ENCODE measurements at regions not wholly inside any gene's neighbourhood (a gene's known extent, or its start where the extent isn't known, plus 50 kb on each side); places are given as distances from the start of the nearest gene placed in this dataset.
A peak's percentile ranks its signal among the peaks of the same experiment; 100 is the strongest.

GRCh38 chr1:29696656-29697390 lies 460.5 kb downstream of the PTPRU start:
- Histone ChIP-seq H3K36me3 (no peaks in the 10 kb centered on the region), H3K4me3 (no peak overlapping the region), H3K4me1 (no peaks in the 10 kb centered on the region), H3K9me3 (peaks cover 0 to 10% (median 8%) of the 10 kb centered on the region in 3 donors), H3K27me3 (peaks cover 0 to 27% of the 10 kb centered on the region in 2 donors), H3K27ac (no peak overlapping the region)
- TF ChIP-seq, protein P1, sequence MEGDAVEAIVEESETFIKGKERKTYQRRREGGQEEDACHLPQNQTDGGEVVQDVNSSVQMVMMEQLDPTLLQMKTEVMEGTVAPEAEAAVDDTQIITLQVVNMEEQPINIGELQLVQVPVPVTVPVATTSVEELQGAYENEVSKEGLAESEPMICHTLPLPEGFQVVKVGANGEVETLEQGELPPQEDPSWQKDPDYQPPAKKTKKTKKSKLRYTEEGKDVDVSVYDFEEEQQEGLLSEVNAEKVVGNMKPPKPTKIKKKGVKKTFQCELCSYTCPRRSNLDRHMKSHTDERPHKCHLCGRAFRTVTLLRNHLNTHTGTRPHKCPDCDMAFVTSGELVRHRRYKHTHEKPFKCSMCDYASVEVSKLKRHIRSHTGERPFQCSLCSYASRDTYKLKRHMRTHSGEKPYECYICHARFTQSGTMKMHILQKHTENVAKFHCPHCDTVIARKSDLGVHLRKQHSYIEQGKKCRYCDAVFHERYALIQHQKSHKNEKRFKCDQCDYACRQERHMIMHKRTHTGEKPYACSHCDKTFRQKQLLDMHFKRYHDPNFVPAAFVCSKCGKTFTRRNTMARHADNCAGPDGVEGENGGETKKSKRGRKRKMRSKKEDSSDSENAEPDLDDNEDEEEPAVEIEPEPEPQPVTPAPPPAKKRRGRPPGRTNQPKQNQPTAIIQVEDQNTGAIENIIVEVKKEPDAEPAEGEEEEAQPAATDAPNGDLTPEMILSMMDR (IDR thresholded peaks at IDR 0.05), result no peak
- intact Hi-C loops (cut with DNase I; ENCODE audit: low total_unique reads), result no loop called here
- no peak for DNase-seq

GRCh38 chr1:29695803-29696202 lies 459.5 kb downstream of the PTPRU start:
- Histone ChIP-seq H3K27me3 (peaks cover 0 to 29% of the 10 kb centered on the region in 2 donors), H3K4me3 (no peak overlapping the region), H3K27ac (no peak overlapping the region), H3K36me3 (no peaks in the 10 kb centered on the region), H3K4me1 (no peaks in the 10 kb centered on the region), H3K9me3 (peaks cover 0 to 10% (median 8%) of the 10 kb centered on the region in 3 donors)
- TF ChIP-seq, protein P1 (IDR thresholded peaks at IDR 0.05), result no peak
- intact Hi-C loops (cut with DNase I; ENCODE audit: low total_unique reads), result no loop called here
- DNase-seq, result no peak

GRCh38 chr1:29695036-29695435 lies 458.7 kb downstream of the PTPRU start:
- Histone ChIP-seq H3K4me1 (no peaks in the 10 kb centered on the region), H3K27me3 (peaks cover 0 to 37% of the 10 kb centered on the region in 2 donors), H3K27ac (no peak overlapping the region), H3K36me3 (no peaks in the 10 kb centered on the region), H3K4me3 (no peak overlapping the region), H3K9me3 (peaks cover 0 to 10% (median 8%) of the 10 kb centered on the region in 3 donors)
- intact Hi-C loops (cut with DNase I; ENCODE audit: low total_unique reads), result no loop called here
- DNase-seq, result no peak
- TF ChIP-seq, protein P1 (IDR thresholded peaks at IDR 0.05), result no peak

DNA sequence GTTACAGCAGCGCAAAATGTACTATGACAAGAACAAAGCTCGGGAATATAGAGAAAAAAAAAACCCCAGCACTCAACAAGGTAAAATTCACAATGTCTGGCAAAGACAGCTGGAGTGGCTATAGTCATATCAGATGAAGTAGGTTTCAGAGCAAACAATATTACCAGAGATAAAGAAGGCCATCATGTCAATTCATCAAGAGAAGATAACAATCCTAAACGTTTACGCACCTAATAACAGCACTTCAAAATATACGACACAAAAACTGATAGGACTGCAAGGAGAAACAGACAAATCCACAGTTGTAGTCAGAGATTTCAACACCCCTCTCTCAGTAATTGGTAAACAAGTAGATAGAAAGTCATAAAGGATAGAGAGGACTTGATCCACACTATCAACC lies 455.2 kb downstream of the PTPRU start:
- H3K27ac ChIP-seq, result no peak overlapping the region
- intact Hi-C loops (cut with DNase I; ENCODE audit: low total_unique reads), result no loop called here
- no peak overlapping the region for H3K4me3 ChIP-seq
- no peak for DNase-seq
- H3K9me3 ChIP-seq, result peaks cover 0 to 10% (median 8%) of the 10 kb centered on the region in 3 donors
- TF ChIP-seq, protein P1 (IDR thresholded peaks at IDR 0.05), result no peak
- peaks cover 0 to 41% of the 10 kb centered on the region in 2 donors for H3K27me3 ChIP-seq
- no peaks in the 10 kb centered on the region for H3K36me3 ChIP-seq
- no peaks in the 10 kb centered on the region for H3K4me1 ChIP-seq

DNA sequence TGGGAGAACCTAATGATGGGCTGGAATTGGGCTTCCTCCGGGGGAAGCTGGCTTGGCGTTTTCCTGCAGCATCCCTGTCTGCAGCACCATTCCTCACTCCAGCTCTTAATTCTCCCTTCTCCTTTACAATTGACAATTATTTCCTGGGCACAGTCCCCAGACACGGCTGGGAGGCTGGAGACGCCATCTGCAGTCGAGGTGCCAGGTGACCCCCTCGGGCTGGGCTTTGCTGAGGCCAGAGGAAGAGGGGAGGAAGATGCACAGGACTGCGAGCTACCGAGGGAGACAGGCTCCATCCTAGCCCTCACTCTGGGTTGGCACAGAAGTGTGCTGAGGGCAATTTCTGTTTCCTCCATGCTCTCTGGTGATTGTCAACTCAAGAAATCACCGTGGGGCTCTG lies 453.8 kb downstream of the PTPRU start:
- intact Hi-C loops (cut with DNase I; ENCODE audit: low total_unique reads), result no loop called here
- TF ChIP-seq, protein P1 (IDR thresholded peaks at IDR 0.05), result no peak
- DNase-seq, result peak in 1 of 2 donors; percentile 45
- Histone ChIP-seq H3K36me3 (no peaks in the 10 kb centered on the region), H3K27me3 (peaks cover 0 to 44% of the 10 kb centered on the region in 2 donors), H3K4me3 (no peak overlapping the region), H3K4me1 (no peaks in the 10 kb centered on the region), H3K27ac (no peak overlapping the region), H3K9me3 (peaks cover 0 to 10% (median 8%) of the 10 kb centered on the region in 3 donors)

All from tibial artery (tissue), 4 donors.